ENCODE measurements at regions not wholly inside any gene's neighbourhood (a gene's known extent, or its start where the extent isn't known, plus 50 kb on each side); places are given as distances from the start of the nearest gene placed in this dataset.
"Not testable (repeated sequence)": the region's sequence is repeated elsewhere in the genome, so short reads cannot be mapped to it uniquely, and the experiment has no call there.

- DNase-seq (ENCODE audit: low read depth), result peak; percentile 4
These were observed 1219.8 kb downstream of the GATA3 start for GRCh38 chr10:9274206-9274755.

DNA sequence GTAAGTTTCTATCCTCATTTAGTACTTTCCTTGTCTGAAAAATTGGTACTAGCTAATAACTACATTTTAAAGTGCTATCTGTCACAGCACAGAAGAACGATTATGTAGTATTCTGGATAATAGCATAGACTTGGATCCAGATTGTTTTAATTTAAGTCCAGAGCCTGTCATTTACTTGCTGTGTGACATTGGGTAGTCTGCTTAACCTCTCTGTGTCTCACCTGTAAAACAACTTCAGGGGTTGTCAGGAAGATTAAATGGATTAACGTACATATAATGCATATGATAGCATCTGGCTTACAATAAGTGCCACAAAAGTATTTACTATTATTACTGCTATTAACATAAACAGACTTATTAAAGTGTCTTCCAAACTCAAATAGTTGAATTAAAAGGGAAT lies 1221.4 kb downstream of the GATA3 start:
- DNase-seq (ENCODE audit: low read depth), result no peak

- no peak for DNase-seq (ENCODE audit: low read depth)
These were observed 1231.2 kb downstream of the GATA3 start for GRCh38 chr10:9285690-9286089.

DNA sequence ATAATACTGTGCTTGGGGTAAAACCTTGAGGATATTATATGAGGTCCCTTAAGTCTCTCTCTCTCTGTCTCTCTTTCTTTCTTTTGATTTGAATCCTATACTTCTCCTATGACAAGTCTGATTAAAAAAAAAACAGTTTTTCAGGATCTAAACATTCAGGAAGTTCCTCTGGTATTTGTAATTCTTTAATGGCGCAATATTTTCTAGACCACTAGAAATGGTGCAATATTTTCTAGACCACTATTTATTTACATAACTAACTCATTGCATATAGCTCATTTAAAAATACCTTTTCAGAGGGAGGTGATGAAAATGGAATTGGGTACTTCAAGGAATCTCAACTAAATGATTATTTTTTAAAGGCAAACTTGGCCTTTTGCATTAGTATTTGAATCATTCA lies 1235.3 kb downstream of the GATA3 start:
- DNase-seq (ENCODE audit: low read depth), result no peak

GRCh38 chr10:9291081-9291480 lies 1236.6 kb downstream of the GATA3 start:
- DNase-seq (ENCODE audit: low read depth), result no peak

- no peak for DNase-seq (ENCODE audit: low read depth)
These were observed 1239.7 kb downstream of the GATA3 start for GRCh38 chr10:9294132-9294663.

DNA sequence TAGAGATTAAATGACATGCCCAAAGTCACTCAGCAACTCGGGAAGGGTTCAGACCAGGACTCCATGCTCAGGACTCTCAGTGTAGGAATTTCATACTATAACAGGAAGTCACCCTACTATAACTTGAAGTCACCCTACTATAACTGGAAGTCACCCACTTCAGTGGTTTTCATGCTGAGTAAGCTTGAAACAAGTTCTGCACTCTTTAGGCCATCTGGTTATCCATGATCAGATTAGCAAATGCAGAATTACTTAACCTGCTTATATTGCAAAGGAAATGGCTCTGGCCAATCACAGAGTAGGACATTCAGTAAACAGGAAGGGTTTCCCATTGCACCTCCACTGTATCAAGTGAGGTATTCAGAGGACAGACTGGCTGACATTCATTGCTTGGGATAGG lies 1240.4 kb downstream of the GATA3 start:
- no peak for DNase-seq (ENCODE audit: low read depth)

- DNase-seq (ENCODE audit: low read depth), result peak; percentile 66
These were observed 1241.7 kb downstream of the GATA3 start for GRCh38 chr10:9296190-9296589.

- DNase-seq (ENCODE audit: low read depth), result no peak
These were observed 1243.1 kb downstream of the GATA3 start for GRCh38 chr10:9297580-9297979.

GRCh38 chr10:9299966-9300365 lies 1245.5 kb downstream of the GATA3 start:
- DNase-seq (ENCODE audit: low read depth), result no peak

DNA sequence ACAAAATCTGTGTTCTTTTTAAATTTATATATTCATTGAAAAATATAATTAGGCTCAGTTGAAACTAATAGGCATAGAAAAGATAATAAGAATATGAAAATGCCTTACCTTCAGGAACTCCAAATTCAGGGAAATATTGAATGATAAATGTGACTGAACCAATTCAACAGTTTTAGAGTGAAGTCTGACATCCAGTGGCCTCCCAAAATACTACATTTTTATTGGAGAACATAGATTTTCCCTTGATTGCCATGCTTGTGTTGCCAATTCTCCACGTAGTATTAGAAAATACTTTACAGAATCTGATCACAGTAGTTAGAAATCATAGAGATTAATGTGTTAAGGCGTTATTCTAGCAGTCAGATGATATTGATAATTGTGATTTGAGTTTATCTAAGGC lies 1246.7 kb downstream of the GATA3 start:
- DNase-seq (ENCODE audit: low read depth), result peak; percentile 2

DNA sequence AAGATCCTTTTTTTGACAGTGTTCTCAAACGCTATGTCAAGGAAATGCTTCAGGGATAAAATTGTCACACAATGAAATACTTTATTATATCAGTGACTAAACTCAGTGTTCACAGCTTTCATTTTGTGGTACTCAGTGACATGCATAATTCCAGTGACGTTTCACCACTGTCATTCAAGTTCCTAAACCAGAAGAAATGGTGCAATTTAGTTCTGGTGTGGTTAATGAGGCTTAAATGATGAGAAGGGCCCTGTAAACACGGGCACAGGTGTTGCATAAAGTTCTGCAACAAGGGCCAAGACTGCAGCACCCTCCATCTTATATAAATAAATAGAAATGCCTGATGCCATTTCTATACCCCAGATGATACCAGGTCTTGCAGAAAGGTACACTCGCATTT lies 1247.1 kb downstream of the GATA3 start:
- DNase-seq (ENCODE audit: low read depth), result no peak

GRCh38 chr10:9302140-9302746 lies 1247.8 kb downstream of the GATA3 start:
- DNase-seq (ENCODE audit: low read depth), result peak; percentile 39

DNA sequence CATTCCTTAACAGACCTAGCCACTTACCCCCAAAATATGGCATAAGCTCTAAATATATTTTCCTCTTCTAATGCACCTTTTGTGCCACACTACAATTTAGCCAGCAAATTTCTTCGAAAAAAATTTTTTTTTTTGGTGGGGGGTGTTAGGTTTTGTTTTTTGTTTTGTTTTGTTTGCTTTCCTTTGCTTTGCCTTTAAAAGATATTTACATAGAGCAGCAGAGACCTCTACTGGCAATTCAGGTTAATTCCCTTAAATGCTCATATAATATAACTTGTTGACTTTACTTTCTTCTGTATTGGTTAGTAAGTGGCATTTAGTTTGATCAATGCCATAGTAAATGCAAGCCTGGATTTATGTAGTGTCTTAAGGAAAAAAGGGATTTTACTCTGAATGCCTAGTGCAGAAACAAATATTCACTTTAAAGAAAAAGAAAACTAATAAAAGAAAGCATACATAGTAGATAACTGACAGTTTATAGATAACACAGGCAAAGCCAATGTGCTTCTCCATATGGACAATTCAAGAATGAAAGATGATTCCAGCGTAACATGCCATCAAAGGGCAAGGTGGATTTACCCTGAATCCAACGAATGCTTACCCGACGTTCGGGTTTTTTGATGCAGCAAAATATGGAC lies 1250.6 kb downstream of the GATA3 start:
- DNase-seq (ENCODE audit: low read depth), result no peak

- DNase-seq (ENCODE audit: low read depth), result no peak
These were observed 1257.4 kb downstream of the GATA3 start for GRCh38 chr10:9311702-9312499.

- DNase-seq (ENCODE audit: low read depth), result no peak
These were observed 1260.8 kb downstream of the GATA3 start for GRCh38 chr10:9315292-9315691.

DNA sequence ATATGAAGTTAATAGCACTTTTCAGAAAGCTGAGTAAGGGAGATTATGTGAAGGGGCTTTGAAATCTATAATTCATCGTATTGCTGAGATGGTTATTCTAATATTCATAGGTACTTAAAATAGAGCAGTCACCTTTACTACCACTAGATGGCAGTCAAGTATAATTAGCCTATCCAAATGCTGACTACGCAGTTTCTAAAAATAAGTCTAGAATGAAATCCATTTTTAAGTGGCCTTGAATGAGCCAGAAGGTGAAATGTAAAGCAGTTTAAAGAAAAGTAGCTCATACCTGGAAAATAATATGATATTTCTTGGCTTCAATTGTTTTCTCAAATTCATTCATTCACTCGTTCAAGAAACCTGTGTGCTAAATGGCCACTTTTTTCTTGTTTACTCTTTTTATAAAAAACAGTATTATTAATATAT lies 1277.1 kb downstream of the GATA3 start:
- peak; percentile 7 for DNase-seq (ENCODE audit: low read depth)

- DNase-seq (ENCODE audit: low read depth), result no peak
These were observed 1279.8 kb downstream of the GATA3 start for GRCh38 chr10:9334270-9334669.

DNA sequence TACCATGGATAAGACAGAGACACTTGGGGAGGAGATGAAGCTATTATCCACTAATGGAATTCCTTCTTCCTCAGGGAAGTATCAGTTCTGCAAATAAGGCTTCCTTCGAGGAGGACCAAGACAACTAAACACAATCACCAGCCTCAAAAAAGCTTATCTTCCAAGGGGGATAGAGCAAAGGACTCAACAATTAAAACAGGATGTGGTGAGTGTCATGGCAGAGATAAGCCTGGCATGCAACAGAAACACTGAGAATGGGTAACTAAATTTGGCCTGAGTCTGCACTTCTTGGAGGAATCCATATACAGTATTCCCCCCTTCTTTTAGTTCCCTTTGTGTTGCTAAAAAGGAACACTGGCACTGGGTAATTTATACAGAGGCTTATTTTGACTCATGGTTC lies 1285.2 kb downstream of the GATA3 start:
- peak; percentile 2 for DNase-seq (ENCODE audit: low read depth)

DNA sequence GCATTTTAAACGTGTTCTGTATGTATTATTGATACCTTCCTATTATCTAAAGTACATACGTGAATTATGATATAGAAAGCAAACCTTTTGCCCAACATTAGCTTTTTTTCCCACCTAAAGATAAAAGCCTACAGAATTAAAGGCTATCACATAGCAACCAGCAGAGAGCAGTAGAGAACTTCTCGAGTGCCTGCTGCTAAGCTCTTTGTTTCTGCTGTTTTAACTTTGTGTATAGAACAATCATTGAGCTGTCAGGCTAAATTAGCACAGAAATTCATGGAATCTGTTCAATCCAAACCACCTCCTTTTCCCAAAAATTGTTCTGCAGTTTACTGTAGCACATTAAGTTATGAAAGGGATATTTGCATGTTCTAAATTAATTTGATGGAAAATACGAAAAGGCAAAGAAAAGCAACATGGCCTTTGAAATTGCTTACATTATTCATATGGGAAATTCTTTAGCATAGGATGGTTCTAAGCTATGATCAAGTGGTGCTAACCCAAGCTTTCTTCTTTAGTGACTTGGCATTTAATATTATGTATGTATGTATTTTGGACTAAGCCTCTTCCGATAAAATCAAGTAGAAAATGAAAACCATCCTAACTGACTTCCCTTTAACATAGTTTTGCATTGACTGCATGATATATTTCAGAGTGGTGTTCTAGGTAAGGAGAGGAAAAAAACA lies 1288.5 kb downstream of the GATA3 start:
- peak; percentile 3 for DNase-seq (ENCODE audit: low read depth)

DNA sequence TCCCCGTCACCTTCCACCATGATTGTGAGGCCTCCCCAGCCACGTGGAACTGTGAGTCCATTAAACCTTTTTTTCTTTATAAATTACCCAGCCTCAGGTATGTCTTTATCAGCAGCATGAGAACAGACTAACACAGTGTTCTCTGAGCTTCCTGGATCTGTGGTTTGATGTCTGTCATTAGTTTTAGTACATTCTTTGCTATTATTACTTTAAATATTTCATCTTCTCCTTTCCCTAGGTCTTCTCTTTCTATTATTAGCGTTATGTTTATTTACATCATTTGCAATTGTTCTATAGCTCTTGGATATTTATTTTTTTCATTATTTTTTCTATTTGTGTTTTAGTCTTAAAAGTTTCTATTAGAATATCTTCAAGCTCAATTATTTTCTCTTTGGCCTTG lies 1293.4 kb downstream of the GATA3 start:
- DNase-seq (ENCODE audit: low read depth), result not testable (repeated sequence)

- no peak for DNase-seq (ENCODE audit: low read depth)
These were observed 1303.0 kb downstream of the GATA3 start for GRCh38 chr10:9357471-9357870.

Data from Daoy (cell line).